ENCODE measurements at regions not wholly inside any gene's neighbourhood (a gene's known extent, or its start where the extent isn't known, plus 50 kb on each side); places are given as distances from the start of the nearest gene placed in this dataset.

- no peaks in the 10 kb centered on the region for H3K79me2 ChIP-seq (ENCODE audit: control insufficient read depth, insufficient read depth, low read length)
- in situ Hi-C loops (cut with MboI): no loop called here
- no peaks in the 10 kb centered on the region for H3K9me3 ChIP-seq (replicated peaks; ENCODE audit: control insufficient read depth, insufficient read depth, low read depth, low read length)
- ChIA-PET CTCF (ENCODE audit: low intra/inter-chr PET ratio) (no interaction called here), POLR2A (no interaction called here)
- no peak for ATAC-seq
- no peak overlapping the region for H2AFZ ChIP-seq (ENCODE audit: low read depth, low read length)
- no peak for FAIRE-seq
- H3K4me1 ChIP-seq (replicated peaks in 1 of 2; ENCODE audit: control insufficient read depth in 2 of 2, insufficient read depth in 2 of 2, low read length in 2 of 2): no peaks in the 10 kb centered on the region
- H3K36me3 ChIP-seq (ENCODE audit: control insufficient read depth, insufficient read depth, low read length): no peaks in the 10 kb centered on the region
- BruUV-seq (replicated peaks): no TSS peak
- H3K27me3 ChIP-seq (ENCODE audit: control insufficient read depth in 2 of 2, insufficient read depth in 2 of 2, low read length in 2 of 2): peaks cover 0 to 5% of the 10 kb centered on the region in 2 experiments; a peak in 2 of 5 replicates
- no peak for TF ChIP-seq ZBTB7A (IDR thresholded peaks at IDR 0.05; ENCODE audit: borderline replicate concordance, control insufficient read depth, low read depth, low read length)
- no peak for TF ChIP-seq PHF20 (IDR thresholded peaks at IDR 0.05; ENCODE audit: partially characterized antibody)
- TF ChIP-seq POU5F1 (IDR thresholded peaks at IDR 0.05; ENCODE audit: borderline replicate concordance, low read depth, low read length, partially characterized antibody): no peak
- TF ChIP-seq DDX20 (tag; IDR thresholded peaks at IDR 0.05; ENCODE audit: low read depth): no peak
- TF ChIP-seq HNRNPUL1 (IDR thresholded peaks at IDR 0.05; ENCODE audit: low read length): no peak
- TF ChIP-seq SNIP1 (IDR thresholded peaks at IDR 0.05; ENCODE audit: low read depth): no peak
- TF ChIP-seq CBX5 (IDR thresholded peaks at IDR 0.05; ENCODE audit: borderline replicate concordance, low read depth): no peak
- TF ChIP-seq TSC22D4 (tag; IDR thresholded peaks at IDR 0.05): no peak
- no peak for TF ChIP-seq ZNF717 (CRISPR knock-in tag; IDR thresholded peaks at IDR 0.05)
- TF ChIP-seq UBTF (IDR thresholded peaks at IDR 0.05; ENCODE audit: borderline replicate concordance in 1 of 2, low read depth in 2 of 2, low read length in 2 of 2): no peak
- no peak for TF ChIP-seq BCLAF1 (IDR thresholded peaks at IDR 0.05; ENCODE audit: borderline replicate concordance in 1 of 2, control insufficient read depth in 1 of 2, low read depth in 2 of 2, low read length in 1 of 2)
- TF ChIP-seq TCF3 (CRISPR knock-in tag; IDR thresholded peaks at IDR 0.05): no peak
- no peak overlapping the region for H3K4me2 ChIP-seq (ENCODE audit: insufficient read depth, low read length)
- no peak overlapping the region for H3K9ac ChIP-seq (ENCODE audit: insufficient read depth in 1 of 2, low read depth in 2 of 2, low read length in 2 of 2)
- H3K9me1 ChIP-seq (ENCODE audit: control insufficient read depth, insufficient read depth, low read length): no peaks in the 10 kb centered on the region
- WGBS (ENCODE audit: insufficient coverage, low coverage, missing lambda C conversion rate): 0% methylated on average over 8 of the region's 8 CpGs
- intact Hi-C loops (cut with micrococcal nuclease): no loop called here
- H3K27ac ChIP-seq (ENCODE audit: extremely low read depth, low read depth, low read length): no peak overlapping the region
- no peak for DNase-seq (ENCODE audit: extremely low read depth in 1 of 4, low spot score in 3 of 4)
- H4K20me1 ChIP-seq (replicated peaks; ENCODE audit: control insufficient read depth, insufficient read depth, low read length): no peaks in the 10 kb centered on the region
- H3K4me3 ChIP-seq: no peak overlapping the region
These were observed 679.7 kb upstream of the RAB6C start for GRCh38 chr2:129299756-129300155.
